ENCODE measurements at regions not wholly inside any gene's neighbourhood (a gene's known extent, or its start where the extent isn't known, plus 50 kb on each side); places are given as distances from the start of the nearest gene placed in this dataset.

DNA sequence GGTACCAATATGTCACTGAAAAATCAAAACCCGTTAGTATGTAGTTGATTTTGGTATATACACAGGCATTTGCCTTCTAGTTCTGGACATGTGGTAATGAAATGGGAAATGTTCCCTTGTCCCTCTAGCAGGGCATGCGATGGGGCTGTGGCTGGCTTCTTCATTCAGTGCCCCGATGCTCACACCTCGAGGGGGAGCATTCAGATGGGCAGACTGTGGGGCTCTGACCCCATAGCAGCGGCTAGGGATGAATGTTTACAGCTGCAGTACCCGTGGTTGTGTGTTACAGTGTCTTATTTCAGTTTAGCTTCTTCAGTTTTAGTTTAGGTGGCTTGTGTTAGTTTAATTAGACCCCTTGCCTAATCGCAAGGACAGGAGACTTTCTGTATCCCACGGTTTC, 1741.0 kb upstream of the PCDH10 start:
- Histone ChIP-seq H3K27me3 (ENCODE audit: insufficient read depth, low read depth, low read length) (no peaks in the 10 kb centered on the region), H3K4me3 (ENCODE audit: low read length) (no peak overlapping the region), H3K9me2 (ENCODE audit: insufficient read depth, low read length) (no peaks in the 10 kb centered on the region), H3K36me3 (ENCODE audit: insufficient read depth, low read length) (no peaks in the 10 kb centered on the region), H3F3A (ENCODE audit: insufficient read depth, low read length, poor library complexity, severe bottlenecking) (no peaks in the 10 kb centered on the region), H4K20me1 (ENCODE audit: insufficient read depth) (no peaks in the 10 kb centered on the region), H2AFZ (ENCODE audit: low read depth, low read length) (no peak overlapping the region), H3K27ac (ENCODE audit: low read length) (no peak overlapping the region), H3K79me2 (replicated peaks; ENCODE audit: insufficient read depth, low read length) (no peaks in the 10 kb centered on the region), H3K9ac (ENCODE audit: low read length) (no peak overlapping the region), H3K9me3 (ENCODE audit: low read length) (no peaks in the 10 kb centered on the region), H3K4me2 (ENCODE audit: low read length) (no peak overlapping the region)
- no peak for TF ChIP-seq SMC3 (conservative IDR thresholded peaks at IDR 0.05; ENCODE audit: poor library complexity)
- no peak for TF ChIP-seq RAD21 (conservative IDR thresholded peaks at IDR 0.05)
- TF ChIP-seq, protein P1, sequence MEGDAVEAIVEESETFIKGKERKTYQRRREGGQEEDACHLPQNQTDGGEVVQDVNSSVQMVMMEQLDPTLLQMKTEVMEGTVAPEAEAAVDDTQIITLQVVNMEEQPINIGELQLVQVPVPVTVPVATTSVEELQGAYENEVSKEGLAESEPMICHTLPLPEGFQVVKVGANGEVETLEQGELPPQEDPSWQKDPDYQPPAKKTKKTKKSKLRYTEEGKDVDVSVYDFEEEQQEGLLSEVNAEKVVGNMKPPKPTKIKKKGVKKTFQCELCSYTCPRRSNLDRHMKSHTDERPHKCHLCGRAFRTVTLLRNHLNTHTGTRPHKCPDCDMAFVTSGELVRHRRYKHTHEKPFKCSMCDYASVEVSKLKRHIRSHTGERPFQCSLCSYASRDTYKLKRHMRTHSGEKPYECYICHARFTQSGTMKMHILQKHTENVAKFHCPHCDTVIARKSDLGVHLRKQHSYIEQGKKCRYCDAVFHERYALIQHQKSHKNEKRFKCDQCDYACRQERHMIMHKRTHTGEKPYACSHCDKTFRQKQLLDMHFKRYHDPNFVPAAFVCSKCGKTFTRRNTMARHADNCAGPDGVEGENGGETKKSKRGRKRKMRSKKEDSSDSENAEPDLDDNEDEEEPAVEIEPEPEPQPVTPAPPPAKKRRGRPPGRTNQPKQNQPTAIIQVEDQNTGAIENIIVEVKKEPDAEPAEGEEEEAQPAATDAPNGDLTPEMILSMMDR (IDR thresholded peaks at IDR 0.05; ENCODE audit: poor library complexity, severe bottlenecking), result no peak
- TF ChIP-seq TAF1 (IDR thresholded peaks at IDR 0.05; ENCODE audit: low read depth), result no peak
- TF ChIP-seq EZH2 (IDR thresholded peaks at IDR 0.05; ENCODE audit: borderline replicate concordance, insufficient read depth, low read length, poor library complexity, severe bottlenecking), result no peak
- TF ChIP-seq, protein P2, sequence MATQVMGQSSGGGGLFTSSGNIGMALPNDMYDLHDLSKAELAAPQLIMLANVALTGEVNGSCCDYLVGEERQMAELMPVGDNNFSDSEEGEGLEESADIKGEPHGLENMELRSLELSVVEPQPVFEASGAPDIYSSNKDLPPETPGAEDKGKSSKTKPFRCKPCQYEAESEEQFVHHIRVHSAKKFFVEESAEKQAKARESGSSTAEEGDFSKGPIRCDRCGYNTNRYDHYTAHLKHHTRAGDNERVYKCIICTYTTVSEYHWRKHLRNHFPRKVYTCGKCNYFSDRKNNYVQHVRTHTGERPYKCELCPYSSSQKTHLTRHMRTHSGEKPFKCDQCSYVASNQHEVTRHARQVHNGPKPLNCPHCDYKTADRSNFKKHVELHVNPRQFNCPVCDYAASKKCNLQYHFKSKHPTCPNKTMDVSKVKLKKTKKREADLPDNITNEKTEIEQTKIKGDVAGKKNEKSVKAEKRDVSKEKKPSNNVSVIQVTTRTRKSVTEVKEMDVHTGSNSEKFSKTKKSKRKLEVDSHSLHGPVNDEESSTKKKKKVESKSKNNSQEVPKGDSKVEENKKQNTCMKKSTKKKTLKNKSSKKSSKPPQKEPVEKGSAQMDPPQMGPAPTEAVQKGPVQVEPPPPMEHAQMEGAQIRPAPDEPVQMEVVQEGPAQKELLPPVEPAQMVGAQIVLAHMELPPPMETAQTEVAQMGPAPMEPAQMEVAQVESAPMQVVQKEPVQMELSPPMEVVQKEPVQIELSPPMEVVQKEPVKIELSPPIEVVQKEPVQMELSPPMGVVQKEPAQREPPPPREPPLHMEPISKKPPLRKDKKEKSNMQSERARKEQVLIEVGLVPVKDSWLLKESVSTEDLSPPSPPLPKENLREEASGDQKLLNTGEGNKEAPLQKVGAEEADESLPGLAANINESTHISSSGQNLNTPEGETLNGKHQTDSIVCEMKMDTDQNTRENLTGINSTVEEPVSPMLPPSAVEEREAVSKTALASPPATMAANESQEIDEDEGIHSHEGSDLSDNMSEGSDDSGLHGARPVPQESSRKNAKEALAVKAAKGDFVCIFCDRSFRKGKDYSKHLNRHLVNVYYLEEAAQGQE (IDR thresholded peaks at IDR 0.05; ENCODE audit: borderline replicate concordance), result no peak
- no peak for TF ChIP-seq EP300 (conservative IDR thresholded peaks at IDR 0.05; ENCODE audit: poor library complexity, severe bottlenecking)
- TF ChIP-seq POLR2AphosphoS5 (IDR thresholded peaks at IDR 0.05), result no peak
- no peak for TF ChIP-seq MXI1 (conservative IDR thresholded peaks at IDR 0.05; ENCODE audit: poor library complexity, severe bottlenecking)

DNA sequence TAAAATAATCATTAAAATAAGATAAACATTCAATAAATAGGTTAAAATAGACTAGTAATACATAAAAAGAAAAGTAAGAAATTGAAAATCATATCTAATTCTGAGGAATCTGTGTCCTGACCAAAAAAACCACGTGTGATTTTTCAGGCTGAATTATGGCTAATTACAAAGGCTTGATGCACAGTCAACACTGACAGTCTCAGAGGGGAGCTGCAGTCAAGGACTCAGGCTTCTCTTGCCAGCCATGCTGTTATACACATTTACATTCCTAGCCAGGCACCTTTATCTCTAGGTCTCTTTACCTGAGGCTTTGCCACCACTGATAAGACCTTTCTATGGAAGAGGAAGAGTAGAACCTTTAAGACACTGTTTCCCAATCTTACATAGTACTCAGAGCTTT, 1737.7 kb upstream of the PCDH10 start:
- Histone ChIP-seq H3K4me3 (ENCODE audit: low read length) (no peak overlapping the region), H3K9me2 (ENCODE audit: insufficient read depth, low read length) (no peaks in the 10 kb centered on the region), H3K4me2 (ENCODE audit: low read length) (no peak overlapping the region), H3K27me3 (ENCODE audit: insufficient read depth, low read depth, low read length) (no peaks in the 10 kb centered on the region), H4K20me1 (ENCODE audit: insufficient read depth) (no peaks in the 10 kb centered on the region), H3K9ac (ENCODE audit: low read length) (no peak overlapping the region), H3K36me3 (ENCODE audit: insufficient read depth, low read length) (no peaks in the 10 kb centered on the region), H2AFZ (ENCODE audit: low read depth, low read length) (no peak overlapping the region), H3K27ac (ENCODE audit: low read length) (no peak overlapping the region), H3K9me3 (ENCODE audit: low read length) (no peaks in the 10 kb centered on the region), H3K79me2 (replicated peaks; ENCODE audit: insufficient read depth, low read length) (no peaks in the 10 kb centered on the region), H3F3A (ENCODE audit: insufficient read depth, low read length, poor library complexity, severe bottlenecking) (no peaks in the 10 kb centered on the region)
- TF ChIP-seq POLR2AphosphoS5 (IDR thresholded peaks at IDR 0.05), result no peak
- no peak for TF ChIP-seq MXI1 (conservative IDR thresholded peaks at IDR 0.05; ENCODE audit: poor library complexity, severe bottlenecking)
- TF ChIP-seq TAF1 (IDR thresholded peaks at IDR 0.05; ENCODE audit: low read depth), result no peak
- TF ChIP-seq, protein P2 (IDR thresholded peaks at IDR 0.05; ENCODE audit: borderline replicate concordance), result no peak
- no peak for TF ChIP-seq RAD21 (conservative IDR thresholded peaks at IDR 0.05)
- TF ChIP-seq SMC3 (conservative IDR thresholded peaks at IDR 0.05; ENCODE audit: poor library complexity), result no peak
- TF ChIP-seq EZH2 (IDR thresholded peaks at IDR 0.05; ENCODE audit: borderline replicate concordance, insufficient read depth, low read length, poor library complexity, severe bottlenecking), result no peak
- TF ChIP-seq EP300 (conservative IDR thresholded peaks at IDR 0.05; ENCODE audit: poor library complexity, severe bottlenecking), result no peak
- TF ChIP-seq, protein P1 (IDR thresholded peaks at IDR 0.05; ENCODE audit: poor library complexity, severe bottlenecking), result no peak

Data from neural cell (in vitro differentiated cells).